GM12864 (cell line): ENCODE measurements at regions not wholly inside any gene's neighbourhood (a gene's known extent, or its start where the extent isn't known, plus 50 kb on each side); places are given as distances from the start of the nearest gene placed in this dataset.

Experiments used
- DNase-seq: peaks from one replicate; pipeline ENCODE4 v3.0.0-alpha.2; 2011; ENCODE audit warnings: low read depth
- H3K4me3 ChIP-seq: 2 replicates; pipeline ENCODE4 v1.5.1; 2011; ENCODE audit warnings: mild to moderate bottlenecking, low read depth, low read length, control low read depth
- CTCF ChIP-seq: IDR thresholded peaks from 2 replicates; pipeline ENCODE4 v1.5.1; 2011; ENCODE audit warnings: low read depth, mild to moderate bottlenecking, moderate library complexity, low read length, control low read depth, inconsistent platforms; ENCODE audit errors: missing control alignments

GRCh38 chr11:12611352-12611751 is 62.9 kb upstream of the TEAD1 start:
- H3K4me3 ChIP-seq = no peak overlapping the region
- DNase-seq = no peak
- TF ChIP-seq CTCF = no peak

DNA sequence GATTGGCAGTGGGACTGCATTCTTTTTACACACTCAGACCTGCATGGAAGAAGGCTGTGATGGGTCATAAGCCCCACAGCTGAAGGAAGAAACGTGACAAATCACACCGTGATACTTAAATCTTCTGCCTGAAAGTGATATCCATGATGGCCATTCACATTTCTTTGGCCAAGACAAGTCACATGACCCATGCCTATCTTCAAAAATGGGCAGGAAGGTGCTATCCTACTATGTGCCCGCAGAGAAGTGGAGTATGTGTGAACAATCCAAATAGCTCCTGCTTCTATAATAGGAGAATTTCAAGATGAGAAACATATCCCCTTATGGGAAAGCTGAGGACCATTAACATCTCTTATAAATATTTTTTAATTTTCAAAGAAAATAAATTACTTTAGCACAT is 56.6 kb upstream of the TEAD1 start:
- no peak overlapping the region for H3K4me3 ChIP-seq
- TF ChIP-seq CTCF = no peak
- no peak for DNase-seq

GRCh38 chr11:12618743-12619540 is 55.3 kb upstream of the TEAD1 start:
- no peak for TF ChIP-seq CTCF
- no peak for DNase-seq
- H3K4me3 ChIP-seq = no peak overlapping the region

GRCh38 chr11:12623869-12624268 is 50.4 kb upstream of the TEAD1 start:
- TF ChIP-seq CTCF = no peak
- H3K4me3 ChIP-seq = no peak overlapping the region
- DNase-seq = no peak
